Astrocyte (in vitro differentiated cells and primary cell): ENCODE measurements at regions not wholly inside any gene's neighbourhood (a gene's known extent, or its start where the extent isn't known, plus 50 kb on each side); places are given as distances from the start of the nearest gene placed in this dataset.

Experiments used
- CTCF ChIP-seq: IDR thresholded peaks from 2 replicates; pipeline ENCODE4 v1.5.1; 2011; ENCODE audit warnings: low read depth, mild to moderate bottlenecking, inconsistent platforms, low read length, moderate library complexity; ENCODE audit not compliant: insufficient read depth
- EZH2 ChIP-seq: IDR thresholded peaks from 2 replicates; pipeline ENCODE4 v1.6.1; 2012; ENCODE audit warnings: mild to moderate bottlenecking, low read length, inconsistent platforms; ENCODE audit not compliant: insufficient read depth

GRCh38 chr5:31095796-31096195 lies 97.7 kb upstream of the CDH6 start:
- TF ChIP-seq EZH2: no peak
- TF ChIP-seq CTCF: no peak
